Progenitor cell of endocrine pancreas (in vitro differentiated cells): ENCODE measurements at regions not wholly inside any gene's neighbourhood (a gene's known extent, or its start where the extent isn't known, plus 50 kb on each side); places are given as distances from the start of the nearest gene placed in this dataset.

Experiments
- DNase-seq: peaks from one replicate; pipeline ENCODE4 v3.0.0; 2021; ENCODE audit warnings: low spot score; ENCODE audit not compliant: unreplicated experiment
- H3K27ac Mint-ChIP-seq: 2 replicates; pipeline ENCODE4 v1.8.0; 2021; ENCODE audit warnings: mild to moderate bottlenecking, moderate library complexity, mixed read lengths
- H3K27me3 Mint-ChIP-seq: 2 replicates; pipeline ENCODE4 v1.8.0; 2021; ENCODE audit warnings: mixed read lengths
- H3K36me3 Mint-ChIP-seq: 2 replicates; pipeline ENCODE4 v1.8.0; 2022; ENCODE audit warnings: mixed read lengths; ENCODE audit not compliant: insufficient read depth
- H3K4me1 Mint-ChIP-seq: 2 replicates; pipeline ENCODE4 v1.8.0; 2021; ENCODE audit warnings: low read depth, mixed read lengths
- H3K4me3 Mint-ChIP-seq: 2 replicates; pipeline ENCODE4 v1.8.0; 2021; ENCODE audit warnings: low read depth, mild to moderate bottlenecking, moderate library complexity, mixed read lengths
- H3K9me3 Mint-ChIP-seq: 2 replicates; pipeline ENCODE4 v1.8.0; 2021; ENCODE audit warnings: low read depth, mixed read lengths
- CTCF ChIP-seq: fragments of 200-600 bp; sonication (generic); IDR thresholded peaks from one replicate; pipeline ENCODE4 v1.5.0; 2021; ENCODE audit warnings: antibody characterized with exemption, mild to moderate bottlenecking; ENCODE audit not compliant: unreplicated experiment

GRCh38 chr16:62240722-62241121, 204.5 kb upstream of the CDH8 start:
- no peak for TF ChIP-seq CTCF
- no peak for DNase-seq
- H3K27me3 Mint-ChIP-seq: no peaks in the 10 kb centered on the region
- no peaks in the 10 kb centered on the region for H3K36me3 Mint-ChIP-seq
- peaks cover 3% of the 10 kb centered on the region for H3K9me3 Mint-ChIP-seq
- no peak overlapping the region for H3K27ac Mint-ChIP-seq
- no peak overlapping the region for H3K4me3 Mint-ChIP-seq
- H3K4me1 Mint-ChIP-seq: peaks cover 3% of the 10 kb centered on the region

GRCh38 chr16:62225675-62226074, 189.4 kb upstream of the CDH8 start:
- Mint-ChIP-seq H3K36me3 (no peaks in the 10 kb centered on the region), H3K27ac (no peak overlapping the region), H3K9me3 (no peaks in the 10 kb centered on the region), H3K27me3 (no peaks in the 10 kb centered on the region), H3K4me3 (no peak overlapping the region), H3K4me1 (peaks cover 3% of the 10 kb centered on the region)
- peak; percentile 15 for DNase-seq
- peak; percentile 55 for TF ChIP-seq CTCF

- no peaks in the 10 kb centered on the region for H3K27me3 Mint-ChIP-seq
- TF ChIP-seq CTCF: no peak
- H3K27ac Mint-ChIP-seq: no peak overlapping the region
- H3K4me3 Mint-ChIP-seq: no peak overlapping the region
- H3K9me3 Mint-ChIP-seq: no peaks in the 10 kb centered on the region
- no peak for DNase-seq
- no peaks in the 10 kb centered on the region for H3K36me3 Mint-ChIP-seq
- peaks cover 3% of the 10 kb centered on the region for H3K4me1 Mint-ChIP-seq
Measured at GRCh38 chr16:62224646-62225209, 188.5 kb upstream of the CDH8 start.

- H3K9me3 Mint-ChIP-seq: no peaks in the 10 kb centered on the region
- no peak for TF ChIP-seq CTCF
- no peaks in the 10 kb centered on the region for H3K4me1 Mint-ChIP-seq
- no peak for DNase-seq
- no peak overlapping the region for H3K4me3 Mint-ChIP-seq
- no peak overlapping the region for H3K27ac Mint-ChIP-seq
- H3K27me3 Mint-ChIP-seq: peaks cover 7% of the 10 kb centered on the region
- no peaks in the 10 kb centered on the region for H3K36me3 Mint-ChIP-seq
Measured at GRCh38 chr16:62216837-62217236, 180.6 kb upstream of the CDH8 start.

- DNase-seq: no peak
- Mint-ChIP-seq H3K36me3 (no peaks in the 10 kb centered on the region), H3K4me1 (no peaks in the 10 kb centered on the region), H3K27ac (no peak overlapping the region), H3K4me3 (no peak overlapping the region), H3K27me3 (peaks cover 7% of the 10 kb centered on the region), H3K9me3 (no peaks in the 10 kb centered on the region)
- TF ChIP-seq CTCF: peak; percentile 40
Measured at GRCh38 chr16:62213763-62214162, 177.5 kb upstream of the CDH8 start.
